Ovary (tissue), 3 donors: ENCODE measurements at regions not wholly inside any gene's neighbourhood (a gene's known extent, or its start where the extent isn't known, plus 50 kb on each side); places are given as distances from the start of the nearest gene placed in this dataset.

ENCODE experiments used
- EP300 ChIP-seq: sonication (generic); formaldehyde crosslinking; IDR thresholded peaks from one replicate; pipeline ENCODE4 v1.6.1; 2017; ENCODE audit warnings: antibody characterized with exemption
- POLR2A ChIP-seq: fragments of 450-650 bp; IDR thresholded peaks from one replicate; pipeline ENCODE4 v1.6.1; 2017; ENCODE audit warnings: antibody characterized with exemption, mild to moderate bottlenecking, moderate library complexity
- TF ChIP-seq, protein P1 (sequence below), 3 donors: fragments of 450-650 bp in 2 of 3; fragments of 200-600 bp in 1 of 3; IDR thresholded peaks; one replicate each; pipeline versions ENCODE4 v1.5.1 to v1.8.0; 2016 to 2022; ENCODE audit warnings: antibody characterized with exemption in 3 of 3, mild to moderate bottlenecking in 1 of 3
- donor health status: DM: no; HTN: no; CAD: no.

DNA sequence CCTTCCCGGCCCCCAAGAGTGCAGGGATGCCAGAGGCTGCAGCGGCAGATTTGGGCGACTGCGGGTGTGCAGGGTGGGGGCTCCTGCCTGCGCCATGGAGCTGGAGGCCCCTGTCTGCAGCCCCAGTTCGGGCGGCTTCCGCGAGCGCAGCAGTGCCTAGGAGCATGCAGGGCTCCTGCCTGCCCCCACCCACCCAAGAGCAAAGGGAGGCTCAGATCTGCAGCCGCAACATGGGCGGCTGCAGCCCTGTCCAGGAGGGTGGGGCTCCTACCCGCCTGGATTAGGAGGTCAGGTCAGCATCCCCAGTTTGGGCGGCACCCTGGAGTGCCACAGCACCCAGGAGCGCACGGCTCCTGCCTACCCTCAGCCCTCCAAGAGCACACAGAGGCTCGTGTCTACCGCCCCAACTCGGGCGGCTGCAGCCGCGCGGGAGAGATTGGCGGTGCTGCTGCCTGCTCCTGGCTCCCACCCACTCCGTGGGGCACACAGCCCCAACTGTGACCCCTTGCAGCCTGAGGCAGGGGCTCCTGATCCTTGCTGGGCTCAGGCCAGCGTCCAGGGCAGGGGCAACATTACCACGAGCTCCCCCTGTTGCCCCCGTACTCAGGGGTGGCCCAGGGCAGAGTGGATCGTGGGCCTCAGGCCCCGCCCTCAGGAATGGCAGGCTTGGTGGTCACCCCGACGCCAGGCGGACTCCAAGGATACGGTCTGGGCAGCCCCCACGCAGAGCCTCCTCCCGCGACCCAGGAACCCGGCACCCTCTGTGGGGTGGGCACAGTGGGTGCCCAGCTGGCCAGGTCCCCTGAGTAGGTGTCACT lies 55.5 kb upstream of the UNC93A start:
- TF ChIP-seq, protein P1, sequence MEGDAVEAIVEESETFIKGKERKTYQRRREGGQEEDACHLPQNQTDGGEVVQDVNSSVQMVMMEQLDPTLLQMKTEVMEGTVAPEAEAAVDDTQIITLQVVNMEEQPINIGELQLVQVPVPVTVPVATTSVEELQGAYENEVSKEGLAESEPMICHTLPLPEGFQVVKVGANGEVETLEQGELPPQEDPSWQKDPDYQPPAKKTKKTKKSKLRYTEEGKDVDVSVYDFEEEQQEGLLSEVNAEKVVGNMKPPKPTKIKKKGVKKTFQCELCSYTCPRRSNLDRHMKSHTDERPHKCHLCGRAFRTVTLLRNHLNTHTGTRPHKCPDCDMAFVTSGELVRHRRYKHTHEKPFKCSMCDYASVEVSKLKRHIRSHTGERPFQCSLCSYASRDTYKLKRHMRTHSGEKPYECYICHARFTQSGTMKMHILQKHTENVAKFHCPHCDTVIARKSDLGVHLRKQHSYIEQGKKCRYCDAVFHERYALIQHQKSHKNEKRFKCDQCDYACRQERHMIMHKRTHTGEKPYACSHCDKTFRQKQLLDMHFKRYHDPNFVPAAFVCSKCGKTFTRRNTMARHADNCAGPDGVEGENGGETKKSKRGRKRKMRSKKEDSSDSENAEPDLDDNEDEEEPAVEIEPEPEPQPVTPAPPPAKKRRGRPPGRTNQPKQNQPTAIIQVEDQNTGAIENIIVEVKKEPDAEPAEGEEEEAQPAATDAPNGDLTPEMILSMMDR (IDR thresholded peaks at IDR 0.05): no peak
- TF ChIP-seq POLR2A (no peak), EP300 (no peak)
